Lung (tissue), 11 donors: ENCODE measurements at regions not wholly inside any gene's neighbourhood (a gene's known extent, or its start where the extent isn't known, plus 50 kb on each side); places are given as distances from the start of the nearest gene placed in this dataset.

Experiments used
- ATAC-seq: fragments of 200-7000 bp; cut with Tn5 transposase; one replicate; pipeline ENCODE4 v1.9.1; 2020; ENCODE audit warnings: moderate number of reproducible peaks; ENCODE audit not compliant: insufficient read depth, low FRiP score
- DNase-seq, 3 donors: peaks; one replicate each; pipeline ENCODE4 v3.0.0-alpha.2; 2013 to 2017
- H3K27ac ChIP-seq, 2 donors: one replicate each; pipeline ENCODE4 v1.5.1; 2013; ENCODE audit warnings: mild to moderate bottlenecking in 2 of 2, moderate library complexity in 2 of 2, control low read depth in 1 of 2, inconsistent platforms in 1 of 2, low read depth in 1 of 2, low read length in 1 of 2
- H3K27me3 ChIP-seq, 3 donors: one replicate each; pipeline ENCODE4 v1.5.1; 2013; ENCODE audit warnings: low read length in 2 of 3; ENCODE audit not compliant: control insufficient read depth in 3 of 3, insufficient read depth in 3 of 3
- H3K36me3 ChIP-seq, 4 donors: one replicate each; pipeline ENCODE4 v1.5.1; 2013; ENCODE audit warnings: low read length in 4 of 4, mild to moderate bottlenecking in 1 of 4, moderate library complexity in 1 of 4; ENCODE audit not compliant: control insufficient read depth in 4 of 4, insufficient read depth in 4 of 4
- H3K4me1 ChIP-seq, 5 donors: one replicate each; pipeline ENCODE4 v1.5.1; 2013; ENCODE audit warnings: low read length in 5 of 5, mild to moderate bottlenecking in 2 of 5, moderate library complexity in 1 of 5; ENCODE audit not compliant: control insufficient read depth in 5 of 5, insufficient read depth in 5 of 5
- H3K4me3 ChIP-seq: one replicate; pipeline ENCODE4 v1.5.1; 2013; ENCODE audit warnings: mild to moderate bottlenecking, control low read depth, moderate library complexity
- H3K9ac ChIP-seq, 2 donors: one replicate each; pipeline ENCODE4 v1.5.1; 2013; ENCODE audit warnings: low read length in 2 of 2, control low read depth in 1 of 2; ENCODE audit not compliant: insufficient read depth in 1 of 2
- H3K9me3 ChIP-seq, 4 donors: one replicate each; pipeline ENCODE4 v1.5.1; 2013; ENCODE audit warnings: low read length in 3 of 4, mild to moderate bottlenecking in 1 of 4, moderate library complexity in 1 of 4; ENCODE audit not compliant: control insufficient read depth in 4 of 4, insufficient read depth in 3 of 4
- CTCF ChIP-seq: IDR thresholded peaks from 2 replicates; pipeline ENCODE4 v1.5.1; 2012; ENCODE audit warnings: mild to moderate bottlenecking; ENCODE audit errors: control extremely low read depth, extremely low read depth
- WGBS, 2 donors: extraction: QIAGEN DNeasy Blood & Tissue Kit; methylation state at CpG; one replicate each; pipeline ENCODE4 v1.1.7; 2013; 5-methylcytosine and 5-hydroxymethylcytosine counted together
- donor health status: control.
- donor health status: control.
- donor health status: Bipolar disorder and iron deficiency.
- donor health status: healthy.
- donor health status: DM: yes; HTN: yes; CAD: no.

GRCh38 chr12:87227162-87227561 is 802.0 kb downstream of the C12orf50 start:
- no peak for TF ChIP-seq CTCF
- WGBS, 2 donors, result 72 to 77% methylated on average over 3 of the region's 3 CpGs
- Histone ChIP-seq H3K4me3 (no peak overlapping the region), H3K4me1 (no peaks in the 10 kb centered on the region), H3K27ac (no peak overlapping the region), H3K36me3 (no peaks in the 10 kb centered on the region), H3K9me3 (no peaks in the 10 kb centered on the region), H3K27me3 (no peaks in the 10 kb centered on the region), H3K9ac (no peak overlapping the region)
- ATAC-seq (no peak), DNase-seq (no peak)

GRCh38 chr12:87217491-87217890 is 811.7 kb downstream of the C12orf50 start:
- peak in 2 of 3 donors; percentile 66 to 80 for DNase-seq
- Histone ChIP-seq H3K9me3 (no peaks in the 10 kb centered on the region), H3K4me3 (no peak overlapping the region), H3K9ac (no peak overlapping the region), H3K36me3 (no peaks in the 10 kb centered on the region), H3K27ac (no peak overlapping the region), H3K4me1 (peaks cover 0 to 6% (median 0%) of the 10 kb centered on the region in 5 donors), H3K27me3 (no peaks in the 10 kb centered on the region)
- ATAC-seq, result no peak
- TF ChIP-seq CTCF, result no peak

GRCh38 chr12:87216436-87216835 is 812.8 kb downstream of the C12orf50 start:
- Histone ChIP-seq H3K27ac (no peak overlapping the region), H3K27me3 (no peaks in the 10 kb centered on the region), H3K4me1 (peaks cover 0 to 6% (median 0%) of the 10 kb centered on the region in 5 donors), H3K9me3 (no peaks in the 10 kb centered on the region), H3K9ac (no peak overlapping the region), H3K36me3 (no peaks in the 10 kb centered on the region), H3K4me3 (no peak overlapping the region)
- 49 to 71% methylated on average over 4 of the region's 4 CpGs for WGBS, 2 donors
- DNase-seq (no peak), ATAC-seq (no peak)
- no peak for TF ChIP-seq CTCF

GRCh38 chr12:87202189-87202588 is 827.0 kb downstream of the C12orf50 start:
- Histone ChIP-seq H3K36me3 (no peaks in the 10 kb centered on the region), H3K27ac (no peak overlapping the region), H3K27me3 (no peaks in the 10 kb centered on the region), H3K9me3 (no peaks in the 10 kb centered on the region), H3K4me1 (no peaks in the 10 kb centered on the region), H3K4me3 (no peak overlapping the region), H3K9ac (no peak overlapping the region)
- 89 to 94% methylated on average over 2 of the region's 2 CpGs for WGBS, 2 donors
- ATAC-seq, result no peak
- TF ChIP-seq CTCF, result no peak
- DNase-seq, result no peak
